ENCODE measurements at regions not wholly inside any gene's neighbourhood (a gene's known extent, or its start where the extent isn't known, plus 50 kb on each side); places are given as distances from the start of the nearest gene placed in this dataset.
A peak's percentile ranks its signal among the peaks of the same experiment; 100 is the strongest.
"Not testable (repeated sequence)": the region's sequence is repeated elsewhere in the genome, so short reads cannot be mapped to it uniquely, and the experiment has no call there.

- not testable (repeated sequence) for DNase-seq (ENCODE audit: low spot score)
Measured at GRCh38 chrX:3837958-3838643, 124.7 kb upstream of the PRKX start.

GRCh38 chrX:3837211-3837610 lies 123.8 kb upstream of the PRKX start:
- not testable (repeated sequence) for DNase-seq (ENCODE audit: low spot score)

GRCh38 chrX:3833761-3834542 lies 120.5 kb upstream of the PRKX start:
- not testable (repeated sequence) for DNase-seq (ENCODE audit: low spot score)

- DNase-seq (ENCODE audit: low spot score), result not testable (repeated sequence)
Measured at GRCh38 chrX:3830020-3830419, 116.6 kb upstream of the PRKX start.

GRCh38 chrX:3829041-3829531 lies 115.6 kb upstream of the PRKX start:
- DNase-seq (ENCODE audit: low spot score), result not testable (repeated sequence)

GRCh38 chrX:3828378-3829040 lies 115.1 kb upstream of the PRKX start:
- not testable (repeated sequence) for DNase-seq (ENCODE audit: low spot score)

GRCh38 chrX:3824008-3824407 lies 110.6 kb upstream of the PRKX start:
- DNase-seq (ENCODE audit: low spot score), result not testable (repeated sequence)

- DNase-seq (ENCODE audit: low spot score), result no peak
Measured at GRCh38 chrX:3820167-3820566, 106.7 kb upstream of the PRKX start.

- DNase-seq (ENCODE audit: low spot score), result not testable (repeated sequence)
Measured at GRCh38 chrX:3817480-3817879, 104.0 kb upstream of the PRKX start.

- DNase-seq (ENCODE audit: low spot score), result peak; percentile 25
Measured at GRCh38 chrX:3815896-3816664, 102.6 kb upstream of the PRKX start.

- DNase-seq (ENCODE audit: low spot score), result peak; percentile 58
Measured at GRCh38 chrX:3811331-3812311, 98.2 kb upstream of the PRKX start.

GRCh38 chrX:3807906-3808305 lies 94.5 kb upstream of the PRKX start:
- DNase-seq (ENCODE audit: low spot score), result no peak

- no peak for DNase-seq (ENCODE audit: low spot score)
Measured at GRCh38 chrX:3806630-3807029, 93.2 kb upstream of the PRKX start.

- no peak for DNase-seq (ENCODE audit: low spot score)
Measured at GRCh38 chrX:3803713-3804112, 90.3 kb upstream of the PRKX start.

- no peak for DNase-seq (ENCODE audit: low spot score)
Measured at GRCh38 chrX:3803305-3803704, 89.9 kb upstream of the PRKX start.

GRCh38 chrX:3795411-3795810 lies 82.0 kb upstream of the PRKX start:
- DNase-seq (ENCODE audit: low spot score), result not testable (repeated sequence)

GRCh38 chrX:3791449-3791848 lies 78.0 kb upstream of the PRKX start:
- no peak for DNase-seq (ENCODE audit: low spot score)

GRCh38 chrX:3788494-3789233 lies 75.2 kb upstream of the PRKX start:
- DNase-seq (ENCODE audit: low spot score), result no peak

- no peak for DNase-seq (ENCODE audit: low spot score)
Measured at GRCh38 chrX:3787856-3788255, 74.4 kb upstream of the PRKX start.

- not testable (repeated sequence) for DNase-seq (ENCODE audit: low spot score)
Measured at GRCh38 chrX:3785822-3786221, 72.4 kb upstream of the PRKX start.
